Stomach smooth muscle (tissue), 2 donors: ENCODE measurements at regions not wholly inside any gene's neighbourhood (a gene's known extent, or its start where the extent isn't known, plus 50 kb on each side); places are given as distances from the start of the nearest gene placed in this dataset.

Source experiments
- H3K27ac ChIP-seq: one replicate; pipeline ENCODE4 v1.7.0; 2013; ENCODE audit warnings: mild to moderate bottlenecking, low read length, inconsistent platforms
- H3K27me3 ChIP-seq, 2 donors: one replicate each; pipeline ENCODE4 v1.7.0; 2013; ENCODE audit warnings: low read length in 2 of 2; ENCODE audit not compliant: insufficient read depth in 2 of 2, control insufficient read depth in 1 of 2
- H3K36me3 ChIP-seq, 2 donors: one replicate each; pipeline ENCODE4 v1.7.0; 2013; ENCODE audit warnings: low read length in 2 of 2; ENCODE audit not compliant: control insufficient read depth in 2 of 2, insufficient read depth in 2 of 2
- H3K4me1 ChIP-seq: one replicate; pipeline ENCODE4 v1.7.0; 2013; ENCODE audit warnings: low read length; ENCODE audit not compliant: control insufficient read depth, insufficient read depth
- H3K4me3 ChIP-seq, 2 donors: one replicate each; pipeline ENCODE4 v1.7.0; 2013; ENCODE audit warnings: low read length in 2 of 2
- H3K9ac ChIP-seq, 2 donors: one replicate each; pipeline ENCODE4 v1.7.0; 2013; ENCODE audit warnings: low read length in 2 of 2, mild to moderate bottlenecking in 1 of 2
- H3K9me3 ChIP-seq, 2 donors: one replicate each; pipeline ENCODE4 v1.7.0; 2013; ENCODE audit warnings: low read length in 2 of 2; ENCODE audit not compliant: control insufficient read depth in 2 of 2
- donor health status: healthy.
- donor health status: Pancreatic carcinoma.

GRCh38 chr13:80235967-80236302 is 105.0 kb downstream of the SPRY2 start:
- no peaks in the 10 kb centered on the region for H3K36me3 ChIP-seq
- H3K9ac ChIP-seq: no peak overlapping the region
- no peaks in the 10 kb centered on the region for H3K4me1 ChIP-seq
- H3K27ac ChIP-seq: no peak overlapping the region
- no peaks in the 10 kb centered on the region for H3K27me3 ChIP-seq
- no peaks in the 10 kb centered on the region for H3K9me3 ChIP-seq
- peak overlapping the region in 1 of 2 donors; percentile 17 for H3K4me3 ChIP-seq

GRCh38 chr13:80235166-80235966 is 105.6 kb downstream of the SPRY2 start:
- H3K27me3 ChIP-seq: no peaks in the 10 kb centered on the region
- no peaks in the 10 kb centered on the region for H3K9me3 ChIP-seq
- no peaks in the 10 kb centered on the region for H3K36me3 ChIP-seq
- peak overlapping the region in 1 of 2 donors; percentile 17 for H3K4me3 ChIP-seq
- H3K4me1 ChIP-seq: no peaks in the 10 kb centered on the region
- no peak overlapping the region for H3K9ac ChIP-seq
- H3K27ac ChIP-seq: no peak overlapping the region

GRCh38 chr13:80227645-80228044 is 113.3 kb downstream of the SPRY2 start:
- Histone ChIP-seq H3K27ac (no peak overlapping the region), H3K9me3 (peaks cover 0 to 4% of the 10 kb centered on the region in 2 donors), H3K9ac (no peak overlapping the region), H3K27me3 (no peaks in the 10 kb centered on the region), H3K4me3 (no peak overlapping the region), H3K36me3 (no peaks in the 10 kb centered on the region), H3K4me1 (no peaks in the 10 kb centered on the region)

GRCh38 chr13:80226645-80227044 is 114.3 kb downstream of the SPRY2 start:
- H3K36me3 ChIP-seq: no peaks in the 10 kb centered on the region
- no peaks in the 10 kb centered on the region for H3K27me3 ChIP-seq
- H3K27ac ChIP-seq: no peak overlapping the region
- peaks cover 0 to 4% of the 10 kb centered on the region in 2 donors for H3K9me3 ChIP-seq
- H3K9ac ChIP-seq: no peak overlapping the region
- H3K4me3 ChIP-seq: no peak overlapping the region
- no peaks in the 10 kb centered on the region for H3K4me1 ChIP-seq

GRCh38 chr13:80224468-80224867 is 116.5 kb downstream of the SPRY2 start:
- H3K4me1 ChIP-seq: no peaks in the 10 kb centered on the region
- no peaks in the 10 kb centered on the region for H3K36me3 ChIP-seq
- no peak overlapping the region for H3K27ac ChIP-seq
- H3K27me3 ChIP-seq: no peaks in the 10 kb centered on the region
- no peak overlapping the region for H3K4me3 ChIP-seq
- peaks cover 0 to 4% of the 10 kb centered on the region in 2 donors for H3K9me3 ChIP-seq
- no peak overlapping the region for H3K9ac ChIP-seq

GRCh38 chr13:80217614-80218456 is 123.1 kb downstream of the SPRY2 start:
- Histone ChIP-seq H3K36me3 (no peaks in the 10 kb centered on the region), H3K27me3 (no peaks in the 10 kb centered on the region), H3K9ac (no peak overlapping the region), H3K4me1 (no peaks in the 10 kb centered on the region), H3K27ac (no peak overlapping the region), H3K9me3 (peaks cover 0 to under 1% of the 10 kb centered on the region in 2 donors), H3K4me3 (no peak overlapping the region)

- Histone ChIP-seq H3K9me3 (no peaks in the 10 kb centered on the region), H3K27ac (no peak overlapping the region), H3K4me1 (no peaks in the 10 kb centered on the region), H3K4me3 (no peak overlapping the region), H3K27me3 (no peaks in the 10 kb centered on the region), H3K9ac (no peak overlapping the region), H3K36me3 (no peaks in the 10 kb centered on the region)
These were observed 125.6 kb downstream of the SPRY2 start for GRCh38 chr13:80215368-80215767.

GRCh38 chr13:80214521-80214991 is 126.4 kb downstream of the SPRY2 start:
- H3K27me3 ChIP-seq: no peaks in the 10 kb centered on the region
- H3K27ac ChIP-seq: no peak overlapping the region
- no peak overlapping the region for H3K9ac ChIP-seq

GRCh38 chr13:80214050-80214449 is 126.9 kb downstream of the SPRY2 start:
- H3K36me3 ChIP-seq: no peaks in the 10 kb centered on the region
- no peaks in the 10 kb centered on the region for H3K9me3 ChIP-seq

More at GRCh38 chr13:80214521-80214991, 126.4 kb downstream of the SPRY2 start:
- H3K9me3 ChIP-seq: no peaks in the 10 kb centered on the region
- H3K4me3 ChIP-seq: no peak overlapping the region
- no peaks in the 10 kb centered on the region for H3K36me3 ChIP-seq
- no peaks in the 10 kb centered on the region for H3K4me1 ChIP-seq

GRCh38 chr13:80213201-80213600 is 127.7 kb downstream of the SPRY2 start:
- no peak overlapping the region for H3K4me3 ChIP-seq
- H3K27me3 ChIP-seq: no peaks in the 10 kb centered on the region
- no peaks in the 10 kb centered on the region for H3K4me1 ChIP-seq
- H3K9me3 ChIP-seq: no peaks in the 10 kb centered on the region
- H3K9ac ChIP-seq: no peak overlapping the region
- no peaks in the 10 kb centered on the region for H3K36me3 ChIP-seq
- no peak overlapping the region for H3K27ac ChIP-seq

More at GRCh38 chr13:80214050-80214449, 126.9 kb downstream of the SPRY2 start:
- Histone ChIP-seq H3K9ac (no peak overlapping the region), H3K4me3 (no peak overlapping the region), H3K27me3 (no peaks in the 10 kb centered on the region), H3K27ac (no peak overlapping the region), H3K4me1 (no peaks in the 10 kb centered on the region)
